ENCODE measurements at regions not wholly inside any gene's neighbourhood (a gene's known extent, or its start where the extent isn't known, plus 50 kb on each side); places are given as distances from the start of the nearest gene placed in this dataset.

GRCh38 chr7:80403686-80404241 is 108.1 kb downstream of the GNAT3 start:
- Histone ChIP-seq H3K9ac (ENCODE audit: low read length) (no peak overlapping the region), H3K27me3 (ENCODE audit: control insufficient read depth, insufficient read depth, low read length) (no peaks in the 10 kb centered on the region), H3K27ac (ENCODE audit: low read depth, low read length) (no peak overlapping the region), H3K36me3 (ENCODE audit: control insufficient read depth, insufficient read depth, low read length) (no peaks in the 10 kb centered on the region), H3K4me1 (ENCODE audit: control insufficient read depth, insufficient read depth, low read length) (no peaks in the 10 kb centered on the region), H3K4me3 (ENCODE audit: low read length) (no peak overlapping the region)

GRCh38 chr7:80401708-80402107 is 110.2 kb downstream of the GNAT3 start:
- no peaks in the 10 kb centered on the region for H3K4me1 ChIP-seq (ENCODE audit: control insufficient read depth, insufficient read depth, low read length)
- no peak overlapping the region for H3K9ac ChIP-seq (ENCODE audit: low read length)
- H3K27ac ChIP-seq (ENCODE audit: low read depth, low read length): no peak overlapping the region
- no peaks in the 10 kb centered on the region for H3K36me3 ChIP-seq (ENCODE audit: control insufficient read depth, insufficient read depth, low read length)
- H3K27me3 ChIP-seq (ENCODE audit: control insufficient read depth, insufficient read depth, low read length): no peaks in the 10 kb centered on the region
- H3K4me3 ChIP-seq (ENCODE audit: low read length): no peak overlapping the region

GRCh38 chr7:80393786-80394185 is 118.1 kb downstream of the GNAT3 start:
- H3K27ac ChIP-seq (ENCODE audit: low read depth, low read length): no peak overlapping the region
- H3K4me1 ChIP-seq (ENCODE audit: control insufficient read depth, insufficient read depth, low read length): no peaks in the 10 kb centered on the region
- no peak overlapping the region for H3K4me3 ChIP-seq (ENCODE audit: low read length)
- no peaks in the 10 kb centered on the region for H3K36me3 ChIP-seq (ENCODE audit: control insufficient read depth, insufficient read depth, low read length)
- H3K27me3 ChIP-seq (ENCODE audit: control insufficient read depth, insufficient read depth, low read length): no peaks in the 10 kb centered on the region
- H3K9ac ChIP-seq (ENCODE audit: low read length): no peak overlapping the region

GRCh38 chr7:80392229-80393169 is 119.4 kb downstream of the GNAT3 start:
- Histone ChIP-seq H3K4me1 (ENCODE audit: control insufficient read depth, insufficient read depth, low read length) (no peaks in the 10 kb centered on the region), H3K27me3 (ENCODE audit: control insufficient read depth, insufficient read depth, low read length) (no peaks in the 10 kb centered on the region), H3K9ac (ENCODE audit: low read length) (no peak overlapping the region), H3K4me3 (ENCODE audit: low read length) (no peak overlapping the region), H3K36me3 (ENCODE audit: control insufficient read depth, insufficient read depth, low read length) (no peaks in the 10 kb centered on the region), H3K27ac (ENCODE audit: low read depth, low read length) (no peak overlapping the region)

- no peaks in the 10 kb centered on the region for H3K36me3 ChIP-seq (ENCODE audit: control insufficient read depth, insufficient read depth, low read length)
- no peaks in the 10 kb centered on the region for H3K4me1 ChIP-seq (ENCODE audit: control insufficient read depth, insufficient read depth, low read length)
- H3K9ac ChIP-seq (ENCODE audit: low read length): no peak overlapping the region
- H3K27me3 ChIP-seq (ENCODE audit: control insufficient read depth, insufficient read depth, low read length): no peaks in the 10 kb centered on the region
- no peak overlapping the region for H3K27ac ChIP-seq (ENCODE audit: low read depth, low read length)
- no peak overlapping the region for H3K4me3 ChIP-seq (ENCODE audit: low read length)
These were observed 124.2 kb downstream of the GNAT3 start for GRCh38 chr7:80387634-80388193.

- no peaks in the 10 kb centered on the region for H3K27me3 ChIP-seq (ENCODE audit: control insufficient read depth, insufficient read depth, low read length)
- no peaks in the 10 kb centered on the region for H3K36me3 ChIP-seq (ENCODE audit: control insufficient read depth, insufficient read depth, low read length)
- H3K9ac ChIP-seq (ENCODE audit: low read length): no peak overlapping the region
- no peak overlapping the region for H3K27ac ChIP-seq (ENCODE audit: low read depth, low read length)
- H3K4me3 ChIP-seq (ENCODE audit: low read length): no peak overlapping the region
- no peaks in the 10 kb centered on the region for H3K4me1 ChIP-seq (ENCODE audit: control insufficient read depth, insufficient read depth, low read length)
These were observed 125.2 kb downstream of the GNAT3 start for GRCh38 chr7:80386686-80387085.

GRCh38 chr7:80385508-80385907 is 126.4 kb downstream of the GNAT3 start:
- no peaks in the 10 kb centered on the region for H3K4me1 ChIP-seq (ENCODE audit: control insufficient read depth, insufficient read depth, low read length)
- H3K4me3 ChIP-seq (ENCODE audit: low read length): no peak overlapping the region
- H3K27ac ChIP-seq (ENCODE audit: low read depth, low read length): no peak overlapping the region

GRCh38 chr7:80380957-80381356 is 130.9 kb downstream of the GNAT3 start:
- Histone ChIP-seq H3K27me3 (ENCODE audit: control insufficient read depth, insufficient read depth, low read length) (no peaks in the 10 kb centered on the region), H3K27ac (ENCODE audit: low read depth, low read length) (no peak overlapping the region), H3K36me3 (ENCODE audit: control insufficient read depth, insufficient read depth, low read length) (no peaks in the 10 kb centered on the region), H3K4me3 (ENCODE audit: low read length) (no peak overlapping the region), H3K4me1 (ENCODE audit: control insufficient read depth, insufficient read depth, low read length) (peaks cover 11% of the 10 kb centered on the region), H3K9ac (ENCODE audit: low read length) (no peak overlapping the region)

More at GRCh38 chr7:80385508-80385907, 126.4 kb downstream of the GNAT3 start:
- Histone ChIP-seq H3K36me3 (ENCODE audit: control insufficient read depth, insufficient read depth, low read length) (no peaks in the 10 kb centered on the region), H3K9ac (ENCODE audit: low read length) (no peak overlapping the region), H3K27me3 (ENCODE audit: control insufficient read depth, insufficient read depth, low read length) (no peaks in the 10 kb centered on the region)

GRCh38 chr7:80379034-80379982 is 132.6 kb downstream of the GNAT3 start:
- Histone ChIP-seq H3K4me1 (ENCODE audit: control insufficient read depth, insufficient read depth, low read length) (peaks cover 11% of the 10 kb centered on the region), H3K27me3 (ENCODE audit: control insufficient read depth, insufficient read depth, low read length) (no peaks in the 10 kb centered on the region), H3K36me3 (ENCODE audit: control insufficient read depth, insufficient read depth, low read length) (no peaks in the 10 kb centered on the region), H3K4me3 (ENCODE audit: low read length) (no peak overlapping the region), H3K27ac (ENCODE audit: low read depth, low read length) (no peak overlapping the region), H3K9ac (ENCODE audit: low read length) (no peak overlapping the region)

GRCh38 chr7:80374321-80374720 is 137.5 kb downstream of the GNAT3 start:
- Histone ChIP-seq H3K4me3 (ENCODE audit: low read length) (no peak overlapping the region), H3K4me1 (ENCODE audit: control insufficient read depth, insufficient read depth, low read length) (peaks cover 9% of the 10 kb centered on the region), H3K9ac (ENCODE audit: low read length) (no peak overlapping the region), H3K27me3 (ENCODE audit: control insufficient read depth, insufficient read depth, low read length) (no peaks in the 10 kb centered on the region), H3K36me3 (ENCODE audit: control insufficient read depth, insufficient read depth, low read length) (no peaks in the 10 kb centered on the region), H3K27ac (ENCODE audit: low read depth, low read length) (no peak overlapping the region)

- H3K27me3 ChIP-seq (ENCODE audit: control insufficient read depth, insufficient read depth, low read length): no peaks in the 10 kb centered on the region
- no peak overlapping the region for H3K27ac ChIP-seq (ENCODE audit: low read depth, low read length)
- no peaks in the 10 kb centered on the region for H3K36me3 ChIP-seq (ENCODE audit: control insufficient read depth, insufficient read depth, low read length)
- no peak overlapping the region for H3K9ac ChIP-seq (ENCODE audit: low read length)
- H3K4me1 ChIP-seq (ENCODE audit: control insufficient read depth, insufficient read depth, low read length): peaks cover 3% of the 10 kb centered on the region
- no peak overlapping the region for H3K4me3 ChIP-seq (ENCODE audit: low read length)
These were observed 138.3 kb downstream of the GNAT3 start for GRCh38 chr7:80373429-80374032.
